K562 (cell line): ENCODE measurements at regions not wholly inside any gene's neighbourhood (a gene's known extent, or its start where the extent isn't known, plus 50 kb on each side); places are given as distances from the start of the nearest gene placed in this dataset.

ENCODE experiments used
- BDP1 ChIP-seq: IDR thresholded peaks from 3 replicates; pipeline ENCODE4 v1.6.1; 2011; ENCODE audit not compliant: insufficient read length, insufficient read depth
- CXXC5 ChIP-seq: fragments of 250-450 bp; sonication (Bioruptor Pico); IDR thresholded peaks from 2 replicates; pipeline ENCODE4 v1.8.0; 2022; ENCODE audit warnings: inconsistent platforms, mild to moderate bottlenecking, moderate library complexity
- FOSL1 ChIP-seq: fragments of 200-800 bp; sonication (Bioruptor generic); conservative IDR thresholded peaks from 2 replicates; pipeline ENCODE4 v1.6.1; 2016; ENCODE audit warnings: missing genetic modification characterization, missing compliant biosample characterization
- NBN ChIP-seq: fragments of 450-650 bp; IDR thresholded peaks from 2 replicates; pipeline ENCODE4 v1.6.1; 2016; ENCODE audit warnings: low read depth, mild to moderate bottlenecking
- NR2C2 ChIP-seq, 2 experiments: fragments of 200-800 bp in 1 of 2; sonication (Bioruptor generic) in 1 of 2; sonication (generic) in 1 of 2; formaldehyde crosslinking in 1 of 2; IDR thresholded peaks; 2 replicates each; pipeline versions ENCODE4 v1.6.1 to v1.8.0; 2016 to 2022; ENCODE audit warnings: mild to moderate bottlenecking in 1 of 2, missing compliant biosample characterization in 1 of 2, missing genetic modification characterization in 1 of 2, missing genetic modification reagents in 1 of 2
- PHF20 ChIP-seq: fragments of 450-650 bp; IDR thresholded peaks from 2 replicates; pipeline ENCODE4 v1.6.1; 2018; ENCODE audit not compliant: partially characterized antibody
- POLR2AphosphoS2 ChIP-seq: IDR thresholded peaks from 2 replicates; pipeline ENCODE4 v1.6.1; 2012; ENCODE audit warnings: low read length, improper control_type of control experiment
- PREB ChIP-seq: sonication (generic); formaldehyde crosslinking; IDR thresholded peaks from 2 replicates; pipeline ENCODE4 v1.8.1; 2023; ENCODE audit warnings: mild to moderate bottlenecking, missing genetic modification reagents
- RB1 ChIP-seq: fragments of 450-650 bp; IDR thresholded peaks from 2 replicates; pipeline ENCODE4 v1.6.1; 2017; ENCODE audit warnings: low read depth, mild to moderate bottlenecking
- RBM14 ChIP-seq: fragments of 200-400 bp; formaldehyde crosslinking; IDR thresholded peaks from 2 replicates; pipeline ENCODE4 v1.6.1; 2018; ENCODE audit warnings: low read depth, mild to moderate bottlenecking, low read length, moderate library complexity, borderline replicate concordance; ENCODE audit not compliant: insufficient read depth
- SMAD4 ChIP-seq: fragments of 250-450 bp; sonication (Bioruptor Pico); conservative IDR thresholded peaks from 2 replicates; pipeline ENCODE4 v1.8.0; 2021; ENCODE audit warnings: inconsistent platforms, mild to moderate bottlenecking, moderate library complexity
- SP2 ChIP-seq: IDR thresholded peaks from 2 replicates; pipeline ENCODE4 v1.6.1; 2011; ENCODE audit warnings: mild to moderate bottlenecking, low read depth, low read length, moderate library complexity; ENCODE audit not compliant: poor library complexity, severe bottlenecking; ENCODE audit errors: extremely low read depth
- SRSF3 ChIP-seq: fragments of 200-400 bp; formaldehyde crosslinking; IDR thresholded peaks from 2 replicates; pipeline ENCODE4 v1.6.1; 2016; ENCODE audit warnings: mild to moderate bottlenecking, low read length, moderate library complexity; ENCODE audit not compliant: insufficient read depth
- STAG1 ChIP-seq: sonication (generic); formaldehyde crosslinking; IDR thresholded peaks from 2 replicates; pipeline ENCODE4 v1.5.0; 2020; ENCODE audit warnings: missing genetic modification reagents, borderline replicate concordance
- TARDBP ChIP-seq: fragments of 450-650 bp; IDR thresholded peaks from 2 replicates; pipeline ENCODE4 v1.6.1; 2016
- TEAD1 ChIP-seq, 2 experiments: fragments of 450-650 bp in 1 of 2; sonication (generic) in 1 of 2; formaldehyde crosslinking; IDR thresholded peaks; 2 replicates each; pipeline versions ENCODE4 v1.4.0 to v1.8.0; 2020 to 2022; ENCODE audit warnings: mild to moderate bottlenecking in 2 of 2, missing genetic modification reagents in 1 of 2
- U2AF2 ChIP-seq: fragments of 200-400 bp; formaldehyde crosslinking; optimal IDR thresholded peaks from 2 replicates; pipeline ENCODE3; 2017; ENCODE audit warnings: low read depth, mild to moderate bottlenecking, low read length
- ZBTB7A ChIP-seq: IDR thresholded peaks from 2 replicates; pipeline ENCODE4 v1.6.1; 2011; ENCODE audit warnings: low read depth, mild to moderate bottlenecking, low read length, moderate library complexity, borderline replicate concordance; ENCODE audit not compliant: control insufficient read depth
- ZFP1 ChIP-seq: fragments of 450-650 bp; formaldehyde crosslinking; IDR thresholded peaks from 2 replicates; pipeline ENCODE4 v1.4.0; 2020; ENCODE audit warnings: mild to moderate bottlenecking, mixed read lengths
- ZHX1 ChIP-seq: fragments of 150-350 bp; conservative IDR thresholded peaks from 2 replicates; pipeline ENCODE4 v1.6.1; 2014; ENCODE audit warnings: low read length
- ZNF197 ChIP-seq: fragments of 200-800 bp; sonication (Bioruptor generic); IDR thresholded peaks from 2 replicates; pipeline ENCODE4 v1.6.1; 2016; ENCODE audit warnings: low read depth, missing genetic modification characterization, missing compliant biosample characterization
- ZNF707 ChIP-seq: fragments of 250-450 bp; sonication (Bioruptor Pico); conservative IDR thresholded peaks from 2 replicates; pipeline ENCODE4 v1.8.0; 2022; ENCODE audit warnings: inconsistent platforms, mild to moderate bottlenecking, moderate library complexity
- TF ChIP-seq, protein P1 (sequence below): fragments of 450-650 bp; IDR thresholded peaks from 2 replicates; pipeline ENCODE4 v1.6.1; 2016; ENCODE audit warnings: antibody characterized with exemption

DNA sequence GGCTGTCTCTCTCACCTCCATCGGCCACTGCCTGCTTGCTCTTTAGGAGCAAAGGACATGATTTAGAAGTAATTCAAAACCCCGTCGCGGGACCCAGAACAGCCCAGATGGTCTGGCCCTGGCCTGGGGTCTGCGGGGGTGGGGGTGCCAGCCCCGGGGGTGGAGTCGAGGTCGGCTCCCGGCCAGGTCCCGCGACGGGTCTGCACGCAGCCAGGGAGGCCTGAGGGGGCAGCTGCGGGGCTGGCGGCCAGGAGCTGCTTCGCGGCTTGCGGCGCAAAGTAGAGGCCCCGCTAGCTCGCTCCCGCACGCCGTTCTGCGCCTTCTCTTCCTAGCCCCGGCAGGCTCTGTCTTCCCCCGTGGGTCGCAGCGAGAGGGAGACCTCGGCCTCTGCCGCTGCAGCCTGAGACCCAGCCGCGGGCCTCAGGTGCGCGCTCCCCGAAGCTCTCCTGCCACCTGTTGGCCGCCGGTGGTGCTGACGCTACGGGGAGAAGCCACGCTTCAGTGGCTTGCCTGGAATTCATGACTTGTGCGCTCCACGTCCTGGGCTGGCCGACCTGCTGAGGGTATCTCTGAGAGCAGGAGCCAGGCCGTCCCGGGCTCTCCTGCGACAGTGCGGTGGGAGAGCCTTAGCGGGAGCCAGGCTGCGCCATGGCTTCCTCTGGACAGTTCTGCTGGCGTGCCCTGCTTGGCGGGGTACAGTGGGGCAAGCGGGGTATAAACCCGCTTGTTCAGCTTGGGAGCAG is 157.2 kb upstream of the PITX1 start (continued):
- TF ChIP-seq CXXC5 (CRISPR knock-in tag) (peak; percentile 65), ZHX1 (0 out of 2 replicates have a peak, but pooled peaks have one; percentile 35), TARDBP (no peak), SP2 (no peak), NBN (no peak), BDP1 (no peak), SRSF3 (no peak), PREB (CRISPR knock-in tag) (no peak), POLR2AphosphoS2 (no peak), TEAD1 (CRISPR knock-in tag; IDR thresholded peaks at IDR 0.05) (peak in 1 of 2 experiments; percentile 92; a peak in 1 of 4 replicates), RB1 (peak; percentile 92), SMAD4 (CRISPR knock-in tag) (peak; percentile 54; the same call in 1 of the 2 replicates), FOSL1 (tag) (0 out of 2 replicates have a peak, but pooled peaks have one; percentile 5), ZBTB7A (peak; percentile 79; the same call in 1 of the 2 replicates), ZNF707 (CRISPR knock-in tag) (no peak), PHF20 (peak; percentile 31), ZFP1 (CRISPR knock-in tag) (no peak), ZNF197 (CRISPR knock-in tag) (no peak), NR2C2 (CRISPR knock-in tag; IDR thresholded peaks at IDR 0.05) (no peak), NR2C2 (tag; IDR thresholded peaks at IDR 0.05) (no peak), RBM14 (0 out of 2 replicates have a peak, but pooled peaks have one; percentile 42), U2AF2 (no peak), STAG1 (CRISPR knock-in tag) (peak; percentile 88)
- TF ChIP-seq, protein P1, sequence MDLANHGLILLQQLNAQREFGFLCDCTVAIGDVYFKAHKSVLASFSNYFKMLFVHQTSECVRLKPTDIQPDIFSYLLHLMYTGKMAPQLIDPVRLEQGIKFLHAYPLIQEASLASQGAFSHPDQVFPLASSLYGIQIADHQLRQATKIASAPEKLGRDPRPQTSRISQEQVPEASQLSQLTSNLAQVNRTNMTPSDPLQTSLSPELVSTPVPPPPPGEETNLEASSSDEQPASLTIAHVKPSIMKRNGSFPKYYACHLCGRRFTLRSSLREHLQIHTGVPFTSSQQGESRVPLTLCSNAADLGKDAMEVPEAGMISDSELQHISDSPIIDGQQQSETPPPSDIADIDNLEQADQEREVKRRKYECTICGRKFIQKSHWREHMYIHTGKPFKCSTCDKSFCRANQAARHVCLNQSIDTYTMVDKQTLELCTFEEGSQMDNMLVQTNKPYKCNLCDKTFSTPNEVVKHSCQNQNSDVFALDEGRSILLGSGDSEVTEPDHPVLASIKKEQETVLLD: peak; percentile 32; the same call in 1 of the 2 replicates
